GM12874 (cell line): ENCODE measurements at regions not wholly inside any gene's neighbourhood (a gene's known extent, or its start where the extent isn't known, plus 50 kb on each side); places are given as distances from the start of the nearest gene placed in this dataset.

Experiments used
- TF ChIP-seq, protein P1 (sequence below): IDR thresholded peaks from 2 replicates; pipeline ENCODE4 v1.5.1; 2011; ENCODE audit warnings: low read depth, mild to moderate bottlenecking, control low read depth, low read length, moderate library complexity; ENCODE audit not compliant: insufficient read depth

GRCh38 chr1:242736611-242737010 is 212.1 kb upstream of the PLD5 start:
- TF ChIP-seq, protein P1, sequence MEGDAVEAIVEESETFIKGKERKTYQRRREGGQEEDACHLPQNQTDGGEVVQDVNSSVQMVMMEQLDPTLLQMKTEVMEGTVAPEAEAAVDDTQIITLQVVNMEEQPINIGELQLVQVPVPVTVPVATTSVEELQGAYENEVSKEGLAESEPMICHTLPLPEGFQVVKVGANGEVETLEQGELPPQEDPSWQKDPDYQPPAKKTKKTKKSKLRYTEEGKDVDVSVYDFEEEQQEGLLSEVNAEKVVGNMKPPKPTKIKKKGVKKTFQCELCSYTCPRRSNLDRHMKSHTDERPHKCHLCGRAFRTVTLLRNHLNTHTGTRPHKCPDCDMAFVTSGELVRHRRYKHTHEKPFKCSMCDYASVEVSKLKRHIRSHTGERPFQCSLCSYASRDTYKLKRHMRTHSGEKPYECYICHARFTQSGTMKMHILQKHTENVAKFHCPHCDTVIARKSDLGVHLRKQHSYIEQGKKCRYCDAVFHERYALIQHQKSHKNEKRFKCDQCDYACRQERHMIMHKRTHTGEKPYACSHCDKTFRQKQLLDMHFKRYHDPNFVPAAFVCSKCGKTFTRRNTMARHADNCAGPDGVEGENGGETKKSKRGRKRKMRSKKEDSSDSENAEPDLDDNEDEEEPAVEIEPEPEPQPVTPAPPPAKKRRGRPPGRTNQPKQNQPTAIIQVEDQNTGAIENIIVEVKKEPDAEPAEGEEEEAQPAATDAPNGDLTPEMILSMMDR = no peak

GRCh38 chr1:242735323-242735722 is 210.8 kb upstream of the PLD5 start:
- TF ChIP-seq, protein P1 = no peak

DNA sequence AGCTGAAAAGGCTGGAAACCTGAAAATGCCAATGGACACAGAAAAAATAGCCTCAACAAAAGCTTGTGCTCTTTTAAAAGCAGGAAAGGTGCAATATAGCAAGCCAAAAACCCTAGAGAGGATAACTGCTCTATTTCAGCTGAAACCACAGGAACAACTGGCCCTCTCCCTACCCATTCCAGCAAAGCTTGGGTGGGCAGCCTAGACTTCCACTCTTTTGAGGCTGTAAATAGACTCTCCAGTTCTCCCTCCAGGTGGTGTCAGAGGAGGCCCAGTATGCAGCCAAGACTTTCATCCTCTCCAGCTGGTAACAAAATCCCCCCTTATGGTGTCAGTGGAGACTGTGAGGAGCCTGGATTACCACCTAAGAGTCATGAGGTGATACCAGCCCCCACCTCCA is 206.9 kb upstream of the PLD5 start:
- TF ChIP-seq, protein P1 = no peak

GRCh38 chr1:242728696-242729095 is 204.2 kb upstream of the PLD5 start:
- TF ChIP-seq, protein P1 = no peak

GRCh38 chr1:242723044-242723716 is 198.7 kb upstream of the PLD5 start:
- TF ChIP-seq, protein P1 = no peak

DNA sequence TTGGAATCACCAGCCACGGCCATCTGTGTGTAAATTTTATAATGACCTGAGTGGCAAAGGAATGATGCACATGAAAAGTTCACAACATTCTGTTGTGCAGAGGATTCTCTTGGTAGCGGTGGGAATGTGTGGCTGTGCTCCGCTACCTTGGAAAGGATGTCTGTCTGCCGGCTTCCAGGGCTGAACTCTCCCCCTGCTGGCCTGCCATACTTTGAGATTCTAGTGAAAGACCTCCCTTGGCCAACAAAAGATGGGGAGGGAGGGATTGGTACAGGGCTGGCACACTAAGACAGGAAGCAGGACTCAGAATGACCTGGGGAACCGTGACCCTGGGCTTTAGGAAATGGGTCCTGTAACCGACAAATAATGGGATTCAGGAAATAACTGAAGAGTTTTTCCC is 194.5 kb upstream of the PLD5 start:
- TF ChIP-seq, protein P1 = no peak

GRCh38 chr1:242712248-242712647 is 187.8 kb upstream of the PLD5 start:
- TF ChIP-seq, protein P1 = no peak
